H1 (cell line): ENCODE measurements at regions not wholly inside any gene's neighbourhood (a gene's known extent, or its start where the extent isn't known, plus 50 kb on each side); places are given as distances from the start of the nearest gene placed in this dataset.

ENCODE experiments used
- TF ChIP-seq, protein P1 (sequence below), 3 experiments: IDR thresholded peaks; 1 replicate in 2 of 3; 2 replicates in 1 of 3; pipeline versions ENCODE4 v1.5.1 to v1.6.1; 2011; ENCODE audit warnings: low read length in 3 of 3, mild to moderate bottlenecking in 3 of 3, inconsistent platforms in 2 of 3, low read depth in 1 of 3, moderate library complexity in 1 of 3; ENCODE audit not compliant: insufficient read depth in 1 of 3; ENCODE audit errors: control extremely low read depth in 1 of 3

DNA sequence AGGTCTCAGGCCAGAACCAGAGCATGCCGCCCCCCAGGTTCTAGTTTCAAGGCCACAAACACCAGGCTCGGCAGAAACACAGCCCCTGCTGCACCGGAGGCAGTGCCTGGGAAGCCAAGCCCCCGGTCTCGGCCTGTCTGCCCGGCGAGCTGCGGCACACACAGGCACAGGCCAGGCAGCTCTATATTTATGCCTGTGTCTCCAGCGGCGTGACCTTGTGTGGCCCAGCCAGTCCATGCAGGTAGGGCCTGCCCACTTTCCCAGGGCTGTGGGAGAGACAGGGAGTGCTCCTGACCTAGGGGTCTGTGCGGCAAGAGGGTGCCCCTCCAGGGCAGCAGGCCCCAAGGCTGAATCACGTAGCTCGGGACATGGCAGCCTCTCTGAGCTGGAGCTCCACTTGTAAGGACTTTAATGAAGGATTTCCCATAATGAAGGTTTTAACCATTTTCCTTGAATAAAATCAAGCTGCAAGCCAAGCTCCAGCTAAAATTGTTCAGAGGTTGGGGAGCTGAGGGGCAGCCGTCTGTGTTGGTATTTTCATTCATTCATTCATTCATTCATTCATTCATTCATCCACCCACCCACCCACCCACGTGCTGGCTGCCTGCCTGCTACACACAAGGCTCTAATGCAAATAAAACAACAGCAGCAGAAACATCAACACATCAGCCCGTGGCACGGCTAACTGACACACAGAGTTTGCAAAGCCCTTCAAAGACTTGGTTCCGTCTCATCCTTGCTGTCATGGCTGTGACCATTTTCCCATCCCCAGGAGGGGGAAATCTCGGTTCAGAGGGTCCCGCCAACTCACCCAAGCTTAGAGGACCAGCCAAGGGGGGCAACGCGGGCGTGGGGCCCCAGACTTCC lies 92.0 kb downstream of the RFLNA start (continued):
- TF ChIP-seq, protein P1, sequence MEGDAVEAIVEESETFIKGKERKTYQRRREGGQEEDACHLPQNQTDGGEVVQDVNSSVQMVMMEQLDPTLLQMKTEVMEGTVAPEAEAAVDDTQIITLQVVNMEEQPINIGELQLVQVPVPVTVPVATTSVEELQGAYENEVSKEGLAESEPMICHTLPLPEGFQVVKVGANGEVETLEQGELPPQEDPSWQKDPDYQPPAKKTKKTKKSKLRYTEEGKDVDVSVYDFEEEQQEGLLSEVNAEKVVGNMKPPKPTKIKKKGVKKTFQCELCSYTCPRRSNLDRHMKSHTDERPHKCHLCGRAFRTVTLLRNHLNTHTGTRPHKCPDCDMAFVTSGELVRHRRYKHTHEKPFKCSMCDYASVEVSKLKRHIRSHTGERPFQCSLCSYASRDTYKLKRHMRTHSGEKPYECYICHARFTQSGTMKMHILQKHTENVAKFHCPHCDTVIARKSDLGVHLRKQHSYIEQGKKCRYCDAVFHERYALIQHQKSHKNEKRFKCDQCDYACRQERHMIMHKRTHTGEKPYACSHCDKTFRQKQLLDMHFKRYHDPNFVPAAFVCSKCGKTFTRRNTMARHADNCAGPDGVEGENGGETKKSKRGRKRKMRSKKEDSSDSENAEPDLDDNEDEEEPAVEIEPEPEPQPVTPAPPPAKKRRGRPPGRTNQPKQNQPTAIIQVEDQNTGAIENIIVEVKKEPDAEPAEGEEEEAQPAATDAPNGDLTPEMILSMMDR (IDR thresholded peaks at IDR 0.05; ENCODE audit: control extremely low read depth in 1 of 3, insufficient read depth in 1 of 3, low read depth in 1 of 3, low read length in 3 of 3) = no peak
